HepG2 (cell line): ENCODE measurements at regions not wholly inside any gene's neighbourhood (a gene's known extent, or its start where the extent isn't known, plus 50 kb on each side); places are given as distances from the start of the nearest gene placed in this dataset.

Experiments used
- CEBPZ ChIP-seq: IDR thresholded peaks from 2 replicates; pipeline ENCODE4 v1.6.1; 2012; ENCODE audit warnings: low read length, improper control_type of control experiment
- HNF4G ChIP-seq, 2 experiments: sonication (generic) in 1 of 2; formaldehyde crosslinking in 1 of 2; IDR thresholded peaks; 2 replicates each; pipeline versions ENCODE4 v1.4.0 to v1.6.1; 2011 to 2020; ENCODE audit warnings: borderline replicate concordance in 2 of 2, low read depth in 2 of 2, mild to moderate bottlenecking in 2 of 2, low read length in 1 of 2, missing genetic modification reagents in 1 of 2, moderate library complexity in 1 of 2
- HNRNPLL ChIP-seq: fragments of 200-400 bp; formaldehyde crosslinking; IDR thresholded peaks from 2 replicates; pipeline ENCODE4 v1.6.1; 2017; ENCODE audit warnings: mild to moderate bottlenecking, low read depth, low read length; ENCODE audit not compliant: poor library complexity, severe bottlenecking
- NCOR1 ChIP-seq: fragments of 200-600 bp; sonication (generic); IDR thresholded peaks from 2 replicates; pipeline ENCODE4 v1.7.0; 2017; ENCODE audit warnings: antibody characterized with exemption, low read length, borderline replicate concordance
- NFKB2 ChIP-seq: sonication (generic); formaldehyde crosslinking; IDR thresholded peaks from 2 replicates; pipeline ENCODE4 v1.4.0; 2020; ENCODE audit warnings: missing genetic modification reagents, borderline replicate concordance
- PAX8 ChIP-seq: sonication (generic); formaldehyde crosslinking; IDR thresholded peaks from 2 replicates; pipeline ENCODE4 v1.8.0; 2022; ENCODE audit warnings: mild to moderate bottlenecking, missing genetic modification reagents, borderline replicate concordance
- PRMT3 ChIP-seq: sonication (generic); formaldehyde crosslinking; IDR thresholded peaks from 2 replicates; pipeline ENCODE4 v1.8.1; 2022; ENCODE audit warnings: low read depth, mild to moderate bottlenecking, moderate library complexity, missing genetic modification reagents, borderline replicate concordance
- SMAD9 ChIP-seq: sonication (generic); formaldehyde crosslinking; IDR thresholded peaks from 2 replicates; pipeline ENCODE4 v1.5.1; 2020; ENCODE audit warnings: mild to moderate bottlenecking, missing genetic modification reagents
- TAF15 ChIP-seq: fragments of 200-400 bp; formaldehyde crosslinking; IDR thresholded peaks from one replicate; pipeline ENCODE4 v1.6.1; 2018; ENCODE audit warnings: mild to moderate bottlenecking, low read depth, low read length; ENCODE audit not compliant: poor library complexity, severe bottlenecking
- ZBTB43 ChIP-seq: sonication (generic); formaldehyde crosslinking; conservative IDR thresholded peaks from 2 replicates; pipeline ENCODE4 v1.4.0; 2020; ENCODE audit warnings: missing genetic modification reagents
- ZNF160 ChIP-seq: sonication (generic); formaldehyde crosslinking; IDR thresholded peaks from 2 replicates; pipeline ENCODE4 v1.8.0; 2022; ENCODE audit warnings: mild to moderate bottlenecking, inconsistent platforms, missing genetic modification reagents
- ZNF317 ChIP-seq: sonication (generic); formaldehyde crosslinking; IDR thresholded peaks from 2 replicates; pipeline ENCODE4 v1.5.0; 2020; ENCODE audit warnings: mild to moderate bottlenecking, missing genetic modification reagents
- ZNF337 ChIP-seq: sonication (generic); formaldehyde crosslinking; IDR thresholded peaks from 2 replicates; pipeline ENCODE4 v1.5.1; 2020; ENCODE audit warnings: missing genetic modification reagents, low read depth, mild to moderate bottlenecking, borderline replicate concordance
- ZNF580 ChIP-seq: IDR thresholded peaks from 2 replicates; pipeline ENCODE4 v1.6.1; 2016; ENCODE audit warnings: low read depth, borderline replicate concordance
- ZNF678 ChIP-seq: sonication (generic); formaldehyde crosslinking; IDR thresholded peaks from 2 replicates; pipeline ENCODE4 v1.4.0; 2020; ENCODE audit warnings: mild to moderate bottlenecking, missing genetic modification reagents
- ZNF746 ChIP-seq: sonication (generic); formaldehyde crosslinking; IDR thresholded peaks from 2 replicates; pipeline ENCODE4 v1.8.0; 2022; ENCODE audit warnings: mild to moderate bottlenecking, missing genetic modification reagents
- ZSCAN12 ChIP-seq: sonication (generic); formaldehyde crosslinking; IDR thresholded peaks from 2 replicates; pipeline ENCODE4 v1.9.0; 2021; ENCODE audit warnings: mild to moderate bottlenecking, missing genetic modification reagents
- TF ChIP-seq, protein P1 (sequence below): sonication (generic); formaldehyde crosslinking; IDR thresholded peaks from 2 replicates; pipeline ENCODE4 v1.5.1; 2020; ENCODE audit warnings: missing genetic modification reagents, mild to moderate bottlenecking, borderline replicate concordance
- TF ChIP-seq, protein P2 (sequence below): IDR thresholded peaks from 2 replicates; pipeline ENCODE4 v1.6.1; 2012; ENCODE audit warnings: low read depth, low read length, improper control_type of control experiment

GRCh38 chr17:72539981-72540897, 419.4 kb downstream of the SOX9 start (continued):
- TF ChIP-seq HNF4G (IDR thresholded peaks at IDR 0.05; ENCODE audit: borderline replicate concordance, low read depth, low read length) = peak; percentile 25; the same call in 1 of the 2 replicates
- peak; percentile 84 for TF ChIP-seq HNF4G (CRISPR knock-in tag; IDR thresholded peaks at IDR 0.05; ENCODE audit: borderline replicate concordance, low read depth)
- TF ChIP-seq ZNF678 (CRISPR knock-in tag) = no peak
- no peak for TF ChIP-seq ZNF337
- no peak for TF ChIP-seq SMAD9 (CRISPR knock-in tag)
- peak; percentile 46; the same call in 1 of the 2 replicates for TF ChIP-seq ZNF580
- TF ChIP-seq ZNF317 (CRISPR knock-in tag) = no peak
- peak; percentile 79; the same call in 1 of the 2 replicates for TF ChIP-seq NFKB2 (CRISPR knock-in tag)
- no peak; the same call in 1 of the 2 replicates for TF ChIP-seq ZNF160 (CRISPR knock-in tag)
- no peak for TF ChIP-seq CEBPZ
- no peak for TF ChIP-seq NCOR1
- TF ChIP-seq TAF15 = no peak
- TF ChIP-seq, protein P1, sequence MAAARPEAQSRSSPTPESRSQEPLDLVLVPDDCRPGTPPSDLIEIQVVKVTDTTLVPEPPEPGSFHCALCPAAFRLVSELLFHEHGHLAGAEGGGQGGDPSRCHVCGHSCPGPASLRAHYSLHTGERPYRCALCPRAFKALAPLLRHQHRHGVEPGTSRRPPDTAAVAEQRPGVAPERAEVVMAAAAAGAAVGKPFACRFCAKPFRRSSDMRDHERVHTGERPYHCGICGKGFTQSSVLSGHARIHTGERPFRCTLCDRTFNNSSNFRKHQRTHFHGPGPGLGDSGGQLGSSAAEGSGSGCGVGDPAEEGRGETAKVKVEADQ (CRISPR knock-in tag) = peak; percentile 86
- no peak for TF ChIP-seq PRMT3 (CRISPR knock-in tag)
- peak; percentile 79 for TF ChIP-seq ZNF746
- TF ChIP-seq, protein P2, sequence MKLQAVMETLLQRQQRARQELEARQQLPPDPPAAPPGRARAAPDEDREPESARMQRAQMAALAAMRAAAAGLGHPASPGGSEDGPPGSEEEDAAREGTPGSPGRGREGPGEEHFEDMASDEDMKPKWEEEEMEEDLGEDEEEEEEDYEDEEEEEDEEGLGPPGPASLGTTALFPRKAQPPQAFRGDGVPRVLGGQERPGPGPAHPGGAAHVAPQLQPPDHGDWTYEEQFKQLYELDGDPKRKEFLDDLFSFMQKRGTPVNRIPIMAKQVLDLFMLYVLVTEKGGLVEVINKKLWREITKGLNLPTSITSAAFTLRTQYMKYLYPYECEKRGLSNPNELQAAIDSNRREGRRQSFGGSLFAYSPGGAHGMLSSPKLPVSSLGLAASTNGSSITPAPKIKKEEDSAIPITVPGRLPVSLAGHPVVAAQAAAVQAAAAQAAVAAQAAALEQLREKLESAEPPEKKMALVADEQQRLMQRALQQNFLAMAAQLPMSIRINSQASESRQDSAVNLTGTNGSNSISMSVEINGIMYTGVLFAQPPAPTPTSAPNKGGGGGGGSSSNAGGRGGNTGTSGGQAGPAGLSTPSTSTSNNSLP = no peak
- TF ChIP-seq ZSCAN12 = no peak
- peak; percentile 25 for TF ChIP-seq HNRNPLL
- peak; percentile 60 for TF ChIP-seq ZBTB43 (CRISPR knock-in tag)
- no peak for TF ChIP-seq PAX8
